ENCODE measurements at regions not wholly inside any gene's neighbourhood (a gene's known extent, or its start where the extent isn't known, plus 50 kb on each side); places are given as distances from the start of the nearest gene placed in this dataset.

- TF ChIP-seq CTCF (IDR thresholded peaks at IDR 0.05) (no peak), POLR2A (IDR thresholded peaks at IDR 0.05; ENCODE audit: low read depth) (no peak), POLR2AphosphoS5 (IDR thresholded peaks at IDR 0.05) (no peak), EP300 (IDR thresholded peaks at IDR 0.05) (no peak)
Observed at GRCh38 chr1:55542901-55543504, 327.8 kb upstream of the USP24 start.
